ENCODE measurements at regions not wholly inside any gene's neighbourhood (a gene's known extent, or its start where the extent isn't known, plus 50 kb on each side); places are given as distances from the start of the nearest gene placed in this dataset.

DNA sequence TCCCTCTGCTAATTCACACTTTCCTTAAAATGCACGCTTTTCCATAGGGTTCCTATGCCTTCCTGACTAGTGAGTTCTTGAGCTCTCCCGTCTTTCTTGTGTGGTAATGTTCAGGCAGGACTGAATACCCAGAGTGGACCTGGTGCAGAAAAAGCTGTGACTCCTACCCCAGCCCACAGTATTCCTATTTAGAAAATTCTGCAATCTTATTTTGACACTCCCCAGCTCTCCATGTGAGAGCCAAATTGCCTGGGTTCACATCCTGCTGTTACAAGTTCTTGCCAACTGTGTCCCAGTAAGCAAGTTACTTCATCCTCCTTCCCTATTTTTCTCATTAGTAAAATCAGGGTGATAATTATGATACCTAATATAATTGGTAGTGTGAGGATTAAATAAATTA lies 290.8 kb upstream of the SLCO3A1 start:
- DNase-seq, result no peak

GRCh38 chr15:91564631-91565030 lies 288.9 kb upstream of the SLCO3A1 start:
- no peak for DNase-seq

- DNase-seq, result no peak
These were observed 287.4 kb upstream of the SLCO3A1 start for GRCh38 chr15:91566141-91566540.

DNA sequence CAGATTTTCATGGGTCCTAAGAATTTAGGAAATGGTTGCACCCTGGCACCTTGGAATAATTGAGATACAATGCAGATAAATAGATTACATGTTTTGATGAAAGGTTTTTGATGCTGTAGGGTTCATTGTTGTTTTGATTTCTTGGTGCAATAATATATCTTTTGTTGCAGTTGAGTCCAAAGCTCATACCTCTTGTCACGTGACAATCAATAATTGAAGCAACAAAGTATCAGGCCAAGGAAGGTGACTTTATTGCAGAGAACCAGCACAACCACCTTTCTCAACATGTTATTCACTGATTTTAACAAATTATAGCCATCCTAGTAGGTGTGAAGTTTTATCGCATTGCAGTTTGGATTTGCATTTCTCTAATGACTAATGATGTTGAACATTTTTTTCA lies 285.5 kb upstream of the SLCO3A1 start:
- DNase-seq, result no peak

DNA sequence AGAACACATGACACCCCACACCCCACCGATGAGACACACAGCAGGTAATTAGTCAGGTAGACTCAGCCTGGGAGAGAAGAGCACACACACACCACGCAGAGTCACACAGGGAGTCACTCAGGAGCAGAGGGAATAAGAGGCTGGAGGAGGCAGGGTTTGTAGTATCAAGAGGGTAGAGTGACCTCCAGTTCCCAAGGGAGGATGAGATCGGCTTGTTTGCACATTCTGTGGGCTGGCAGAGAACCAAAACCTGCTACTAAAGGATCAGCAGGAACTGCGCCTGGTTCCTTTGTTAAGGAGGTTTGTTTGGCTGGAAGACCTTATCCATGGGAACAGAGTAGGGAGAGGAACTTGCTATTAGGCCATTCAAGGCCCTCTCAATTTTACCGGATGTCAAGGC lies 281.4 kb upstream of the SLCO3A1 start:
- DNase-seq, result no peak

DNA sequence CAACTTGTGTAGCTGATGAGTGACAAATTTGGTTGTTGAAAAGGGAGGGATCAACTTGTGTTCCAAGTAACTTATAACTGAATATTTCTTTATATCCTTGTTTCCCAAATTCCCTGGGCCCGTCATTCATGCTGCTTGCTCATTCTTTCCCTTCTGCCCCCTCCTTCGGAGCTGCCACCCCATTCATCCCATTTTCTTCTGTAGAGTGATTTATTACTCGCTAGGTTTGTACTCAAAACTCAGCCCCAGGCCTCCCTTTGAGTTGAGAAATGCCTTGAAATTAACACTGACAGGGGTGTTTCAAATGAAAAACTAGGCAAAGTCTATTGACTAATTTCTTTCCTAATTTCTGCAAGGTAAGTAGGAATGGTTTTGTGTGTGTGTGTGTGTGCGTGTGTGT lies 277.4 kb upstream of the SLCO3A1 start:
- no peak for DNase-seq

- DNase-seq, result no peak
These were observed 275.0 kb upstream of the SLCO3A1 start for GRCh38 chr15:91578511-91578910.

GRCh38 chr15:91584895-91585294 lies 268.6 kb upstream of the SLCO3A1 start:
- no peak for DNase-seq

GRCh38 chr15:91586560-91586959 lies 266.9 kb upstream of the SLCO3A1 start:
- DNase-seq, result no peak

DNA sequence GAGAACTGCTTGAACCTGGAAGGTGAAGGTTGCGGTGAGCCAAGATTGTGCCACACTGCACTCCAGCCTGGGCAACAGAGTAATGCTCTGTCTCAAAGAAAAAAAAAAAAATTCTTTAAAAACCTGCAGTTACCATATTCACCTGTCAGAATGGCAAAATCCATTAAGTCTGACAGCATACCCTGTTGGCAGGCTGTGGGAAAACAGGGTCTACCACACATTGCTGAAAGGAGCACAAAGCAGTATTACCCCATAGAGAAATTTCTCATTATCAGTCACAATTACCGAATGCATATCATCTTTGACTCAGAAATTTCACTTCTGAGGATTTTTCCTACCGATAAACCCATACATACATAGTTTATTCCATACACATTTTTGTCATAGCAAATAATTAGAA lies 264.1 kb upstream of the SLCO3A1 start:
- no peak for DNase-seq

DNA sequence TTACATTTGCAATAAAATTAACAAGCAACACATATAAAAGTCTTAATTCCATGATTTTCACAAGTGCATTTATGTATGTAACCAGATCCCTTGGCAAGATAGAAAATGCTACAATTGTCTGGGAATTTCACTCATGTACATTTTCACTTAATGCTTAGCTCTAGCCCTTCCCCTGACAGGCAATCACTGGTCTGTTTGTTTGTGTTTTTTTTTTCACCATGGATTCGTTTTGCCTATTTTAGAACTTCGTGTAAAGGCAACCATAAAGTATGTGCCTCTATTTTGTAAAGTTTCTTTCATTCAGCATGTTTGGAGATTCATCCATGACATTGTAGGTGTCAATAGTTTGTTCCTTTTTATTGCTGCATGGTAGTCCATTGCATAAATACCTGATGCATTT lies 260.9 kb upstream of the SLCO3A1 start:
- DNase-seq, result no peak

DNA sequence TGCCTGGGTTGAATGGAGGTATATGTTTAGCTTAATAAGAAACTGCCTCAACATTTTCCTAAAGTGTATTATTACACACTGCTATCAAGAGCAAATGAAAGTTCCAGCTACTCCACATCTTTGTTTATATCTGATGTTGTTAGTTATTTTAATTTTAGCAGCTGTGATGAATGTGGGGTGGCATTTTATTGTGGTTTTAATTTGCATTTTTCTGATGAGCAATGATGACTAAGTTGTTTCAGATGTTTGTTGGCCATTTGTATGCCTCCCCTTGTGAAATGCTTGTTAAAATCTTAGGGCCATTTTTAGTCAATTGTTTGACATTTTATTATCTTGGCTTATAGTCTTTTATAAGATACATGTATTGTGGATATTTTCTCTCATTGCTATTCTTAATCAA lies 260.4 kb upstream of the SLCO3A1 start:
- DNase-seq, result no peak

GRCh38 chr15:91593653-91594052 lies 259.9 kb upstream of the SLCO3A1 start:
- DNase-seq, result no peak

- no peak for DNase-seq
These were observed 254.2 kb upstream of the SLCO3A1 start for GRCh38 chr15:91599261-91599660.

GRCh38 chr15:91603384-91604080 lies 250.0 kb upstream of the SLCO3A1 start:
- no peak for DNase-seq

DNA sequence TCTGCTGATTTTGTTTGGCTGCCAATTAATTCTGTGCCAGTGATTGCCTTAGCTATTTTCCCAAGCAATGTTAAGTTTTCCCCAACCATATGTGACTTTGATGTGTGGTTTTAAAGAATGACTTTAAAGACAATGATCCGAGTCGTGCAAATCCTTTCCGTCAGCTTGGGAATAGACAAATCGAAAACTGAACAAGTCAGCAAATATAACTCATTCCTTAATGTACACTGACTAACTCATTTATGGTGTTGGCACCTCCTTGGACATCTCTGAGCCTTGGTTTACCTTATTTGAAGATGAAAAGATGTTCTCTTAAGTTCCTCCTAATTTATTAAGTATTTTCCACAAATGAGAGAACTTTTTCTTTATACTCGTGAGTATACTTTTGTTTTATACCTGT lies 249.4 kb upstream of the SLCO3A1 start:
- DNase-seq, result no peak

DNA sequence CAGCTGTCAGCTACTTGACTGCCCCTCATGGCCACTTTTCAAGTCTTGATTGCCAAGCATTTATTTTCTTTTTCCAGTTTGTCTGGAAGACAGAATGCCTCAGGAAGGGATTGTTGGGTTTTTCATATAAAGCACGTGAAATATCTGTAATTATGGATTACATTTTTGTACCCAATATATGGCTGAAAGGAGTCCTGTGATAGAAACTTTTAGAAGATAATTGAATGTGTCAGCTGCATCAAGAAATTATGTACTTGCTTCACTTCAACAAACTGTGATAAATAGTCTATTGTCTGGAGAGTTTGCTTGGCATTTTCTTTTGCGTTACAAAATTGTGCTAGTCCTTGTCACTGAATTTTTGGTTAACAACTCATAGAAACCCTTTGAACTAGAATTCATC lies 247.9 kb upstream of the SLCO3A1 start:
- no peak for DNase-seq

DNA sequence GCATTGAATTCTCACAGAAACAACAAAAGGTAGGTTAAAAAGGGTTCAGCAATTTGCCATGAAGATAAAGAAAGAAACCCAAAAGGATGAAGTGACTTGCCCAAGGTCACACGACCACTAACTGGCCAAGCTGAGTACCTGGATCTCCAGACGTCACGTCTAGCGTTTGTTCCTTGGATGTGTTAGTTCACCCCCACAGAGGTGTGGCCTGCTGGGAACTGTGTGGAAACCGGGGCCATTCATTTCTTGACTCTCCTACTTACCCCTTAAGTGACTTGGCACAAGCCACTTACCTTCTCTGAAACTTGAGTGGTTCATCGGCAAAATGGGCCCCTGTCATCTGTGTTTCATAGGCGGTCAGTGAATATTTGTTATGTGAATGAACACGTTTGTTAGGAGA lies 244.3 kb upstream of the SLCO3A1 start:
- DNase-seq, result no peak

- DNase-seq, result no peak
These were observed 243.5 kb upstream of the SLCO3A1 start for GRCh38 chr15:91609966-91610365.

DNA sequence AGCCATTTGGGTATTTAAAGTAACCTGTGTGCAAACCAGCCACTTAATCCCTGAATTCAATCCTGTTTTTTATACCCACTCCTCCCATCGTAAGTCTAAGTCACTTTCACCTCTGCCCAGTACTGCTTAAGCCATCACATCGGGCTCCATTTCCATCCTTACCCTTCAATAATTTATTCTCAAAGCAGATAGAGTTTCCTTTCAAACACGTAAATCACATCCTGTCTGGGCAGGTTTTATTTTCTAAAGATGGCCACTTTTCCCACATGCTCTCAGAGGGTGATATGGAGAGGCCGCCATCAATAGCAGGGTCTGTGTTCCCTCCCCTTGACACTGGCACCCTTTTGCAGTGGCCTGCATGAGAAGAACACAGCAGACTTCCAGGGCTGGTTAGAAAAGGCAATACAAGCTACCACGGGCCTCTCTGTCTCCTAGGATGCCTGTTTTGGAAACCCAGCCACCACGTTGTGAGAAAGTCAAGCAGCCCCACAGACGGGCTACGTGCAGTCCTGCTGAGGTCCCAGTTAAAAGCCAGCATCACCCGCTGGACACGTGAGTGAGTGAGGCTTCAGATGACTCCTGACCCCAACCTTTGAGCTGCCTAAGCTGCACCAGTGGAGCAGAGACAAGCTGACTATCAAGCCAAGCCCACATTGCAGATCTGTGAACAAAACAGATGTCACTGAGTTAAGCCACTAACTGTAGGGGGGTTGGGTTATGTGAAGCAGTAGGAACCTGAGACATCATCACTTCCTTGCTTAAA lies 241.8 kb upstream of the SLCO3A1 start:
- no peak for DNase-seq

DNA sequence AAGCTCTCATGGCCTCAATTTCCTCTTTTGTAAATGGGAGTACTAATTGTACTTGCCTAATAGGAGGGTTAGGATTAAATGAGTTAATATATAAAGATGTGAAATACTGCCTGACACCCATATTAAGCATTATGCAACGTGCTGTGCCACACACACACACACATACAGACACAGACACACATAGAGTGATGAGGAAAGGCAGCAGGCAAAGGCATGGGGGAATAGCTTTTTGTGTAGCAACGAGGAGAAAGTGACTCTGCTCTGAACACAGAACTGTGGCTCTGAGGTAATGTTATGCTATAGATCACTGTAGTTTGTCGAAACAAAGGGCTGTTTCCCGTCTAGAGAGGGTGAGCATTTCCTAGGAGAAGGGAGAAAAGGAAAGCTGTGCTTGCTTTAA lies 233.3 kb upstream of the SLCO3A1 start:
- DNase-seq, result no peak

DNA sequence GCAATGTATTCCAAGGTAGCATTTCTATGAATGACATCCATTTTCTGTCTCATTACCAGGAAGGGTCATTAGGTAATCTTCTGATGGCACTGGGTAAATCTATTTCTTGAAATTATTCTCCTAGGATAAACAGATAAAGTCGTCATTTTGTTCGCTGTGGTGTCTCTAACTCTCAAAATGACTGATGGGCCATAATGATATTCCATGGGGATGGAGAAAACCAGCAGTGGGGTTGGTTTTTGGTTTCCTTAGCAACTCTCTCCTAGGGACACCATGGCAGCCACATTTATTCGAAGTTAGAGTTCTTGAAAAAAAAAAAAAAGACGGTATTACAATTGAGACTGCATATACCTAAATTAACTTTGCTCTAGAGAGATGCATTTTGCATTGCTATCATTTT lies 231.3 kb upstream of the SLCO3A1 start:
- no peak for DNase-seq

DNA sequence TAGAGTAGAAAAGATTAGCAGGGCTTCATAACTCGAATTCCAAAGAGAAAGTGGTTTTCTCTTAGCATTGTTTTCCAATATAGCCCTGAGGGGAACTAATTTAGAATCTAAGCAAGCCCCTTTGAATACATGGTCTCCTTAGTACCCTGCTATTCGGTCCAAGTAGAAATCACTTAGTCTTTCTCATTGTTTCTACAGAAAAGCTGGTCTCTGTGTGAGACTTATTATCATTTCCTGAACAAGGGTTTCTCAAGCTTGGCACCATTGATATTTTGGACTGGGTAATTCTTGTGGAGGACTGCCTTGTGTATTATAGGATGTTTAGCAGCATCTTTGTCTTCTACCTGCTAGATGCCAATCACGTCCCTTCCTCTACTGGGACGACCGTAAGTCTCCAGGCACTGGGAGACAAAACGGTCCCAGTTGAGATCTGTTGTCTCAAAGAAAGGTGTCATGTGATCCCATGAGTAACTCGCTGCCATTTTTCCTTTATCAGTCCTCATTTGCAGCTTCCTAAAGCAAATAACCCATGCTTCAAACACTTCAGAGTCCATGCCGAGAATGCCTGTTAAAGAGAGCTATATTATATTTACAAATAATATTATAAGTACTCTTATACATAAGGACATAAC lies 230.7 kb upstream of the SLCO3A1 start:
- DNase-seq, result no peak

DNA sequence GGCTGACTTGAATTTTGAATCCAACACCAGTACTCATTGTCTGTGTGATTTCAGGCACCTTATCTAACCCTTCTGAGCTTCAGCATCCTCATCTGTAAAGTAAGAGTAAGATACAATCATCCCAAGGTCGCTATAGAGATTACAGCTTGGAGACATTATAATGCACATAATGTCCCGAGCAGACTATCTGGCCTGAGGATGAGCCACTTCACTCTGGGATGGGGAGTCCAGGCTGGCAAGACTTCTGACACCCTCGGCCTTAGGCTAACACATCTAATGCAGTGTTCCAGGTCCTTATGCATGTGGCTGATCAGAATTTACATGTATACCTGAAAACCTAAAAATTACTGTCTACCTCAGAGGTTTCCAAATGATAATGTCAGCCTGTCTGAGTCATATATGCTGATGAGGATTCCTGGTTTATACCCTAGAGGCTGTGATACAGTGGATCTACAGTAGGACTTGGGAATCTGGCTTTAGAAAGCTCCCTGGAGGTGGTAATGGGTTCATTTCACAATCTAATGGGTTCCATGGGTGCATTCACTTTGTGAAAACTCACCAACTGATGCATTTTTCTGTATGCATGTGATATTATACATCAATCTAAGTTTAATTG lies 229.0 kb upstream of the SLCO3A1 start:
- no peak for DNase-seq
